Limb (tissue), 2 donors: ENCODE measurements at regions not wholly inside any gene's neighbourhood (a gene's known extent, or its start where the extent isn't known, plus 50 kb on each side); places are given as distances from the start of the nearest gene placed in this dataset.
A peak's percentile ranks its signal among the peaks of the same experiment; 100 is the strongest.

Experiments
- DNase-seq, 2 donors: peaks; one replicate each; pipeline ENCODE4 v3.0.0-alpha.2; 2016; ENCODE audit errors: extremely low spot score in 2 of 2

DNA sequence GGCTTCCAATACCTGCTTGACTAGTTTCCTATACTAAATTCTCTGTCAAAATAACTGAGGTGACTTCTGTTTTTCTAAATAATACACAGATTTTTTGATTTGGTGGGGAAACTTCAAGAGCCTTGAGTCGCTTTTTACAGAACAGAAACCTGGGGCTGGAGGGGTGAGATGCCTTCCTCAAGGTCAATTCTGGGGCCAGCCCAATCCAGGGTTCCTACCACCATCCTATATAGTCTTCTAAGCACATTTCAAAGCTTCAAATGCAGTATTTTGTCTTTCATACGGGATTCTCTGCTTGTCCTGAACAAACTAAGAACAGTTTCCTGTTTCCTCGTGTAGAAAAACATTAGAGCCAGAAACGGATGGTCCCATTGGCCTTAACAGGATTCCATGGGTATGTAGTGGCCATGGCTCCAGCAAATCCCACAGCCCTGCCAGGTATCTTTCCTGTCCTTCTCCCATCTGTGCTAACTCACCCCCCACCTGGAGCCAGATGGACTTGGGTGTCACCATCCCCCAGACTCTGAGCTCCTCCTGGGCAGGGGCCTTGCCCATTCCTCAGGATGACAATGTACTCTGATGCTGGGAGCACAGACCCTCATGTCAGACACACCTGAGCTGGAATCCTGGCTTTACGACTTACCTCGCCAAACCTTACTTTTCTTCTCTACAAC is 146.9 kb downstream of the KLF13 start:
- DNase-seq = peak in 1 of 2 donors; percentile 11

DNA sequence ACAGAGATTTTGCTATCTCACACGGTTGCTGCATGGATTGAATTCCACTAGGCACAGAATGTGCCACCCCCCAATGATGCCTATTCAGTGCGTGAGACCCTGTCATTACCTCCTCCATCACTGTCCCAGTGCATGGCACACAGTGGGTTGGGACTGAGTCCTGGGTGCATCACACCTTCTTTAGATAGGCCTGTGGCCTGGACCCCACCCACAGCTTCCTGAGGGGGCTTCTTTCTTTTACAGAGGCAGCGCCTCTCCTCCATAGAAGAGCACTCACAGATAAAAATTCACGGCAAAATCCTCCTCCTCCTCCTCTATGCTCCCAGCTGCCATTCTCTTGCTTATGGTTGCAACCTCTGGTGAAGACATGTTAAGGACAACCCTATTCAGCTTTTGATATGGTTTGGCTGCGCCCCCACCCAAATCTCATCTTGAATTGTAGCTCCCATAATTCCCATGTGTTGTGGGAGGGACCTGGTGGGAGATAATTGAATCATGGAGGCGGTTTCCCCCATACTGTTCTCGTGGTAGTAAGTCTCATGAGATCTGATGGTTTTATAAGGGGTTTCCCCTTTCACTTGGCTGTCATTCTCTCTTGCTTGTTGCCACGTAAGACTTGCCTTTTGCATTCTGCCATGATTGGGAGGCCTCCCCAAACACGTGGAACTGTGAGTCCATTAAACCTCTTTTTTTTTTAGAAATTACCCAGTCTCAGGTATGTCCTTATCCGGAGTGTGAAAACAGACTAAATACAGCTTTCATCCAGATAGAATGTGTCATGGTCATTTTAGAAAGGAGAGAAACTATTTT is 147.6 kb downstream of the KLF13 start:
- DNase-seq = peak in 1 of 2 donors; percentile 10

GRCh38 chr15:31476236-31476810 is 149.7 kb downstream of the KLF13 start:
- DNase-seq = peak in 1 of 2 donors; percentile 21

GRCh38 chr15:31476866-31477265 is 150.2 kb downstream of the KLF13 start:
- DNase-seq = no peak

GRCh38 chr15:31477301-31477700 is 150.7 kb downstream of the KLF13 start:
- DNase-seq = no peak

DNA sequence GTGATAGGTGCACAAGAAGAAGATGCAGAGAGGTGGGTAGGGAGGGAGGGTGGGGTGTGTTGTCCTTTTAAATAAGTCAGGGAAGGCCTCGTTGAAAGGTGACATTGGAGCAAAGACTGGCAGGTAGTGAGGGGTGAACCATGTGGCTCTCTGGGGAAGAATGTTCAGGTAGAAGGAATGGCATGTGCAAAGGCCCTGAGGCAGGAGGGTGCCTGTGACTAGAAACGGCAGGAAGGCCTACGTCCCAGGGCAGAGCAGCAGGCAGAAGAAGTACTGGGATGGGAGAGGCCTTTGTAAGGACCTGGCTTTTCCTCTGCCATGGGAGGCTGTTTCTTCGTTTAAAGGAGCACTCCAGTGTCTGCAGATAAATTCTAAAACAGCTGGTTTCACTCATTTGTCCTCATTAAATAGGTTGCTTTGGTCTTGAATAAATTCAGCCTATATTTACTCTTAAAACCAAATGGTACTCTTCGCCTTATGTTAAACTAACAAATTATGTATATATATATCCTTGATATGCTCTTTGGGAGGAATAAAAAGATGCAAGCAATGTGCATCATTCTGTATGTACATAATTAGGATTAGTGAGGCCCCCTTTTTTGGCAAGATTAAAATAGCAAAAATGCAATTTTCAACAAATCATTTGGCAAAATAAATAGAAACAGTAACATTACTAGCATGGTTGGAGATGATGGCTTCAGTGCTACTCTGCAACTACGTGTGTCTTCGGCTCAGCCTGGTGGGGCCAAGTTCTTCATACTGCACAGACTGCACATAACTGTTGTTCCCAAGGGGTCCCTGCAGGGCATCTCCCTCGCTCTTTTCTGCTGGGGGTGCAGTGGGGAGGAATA is 151.4 kb downstream of the KLF13 start:
- DNase-seq = no peak

DNA sequence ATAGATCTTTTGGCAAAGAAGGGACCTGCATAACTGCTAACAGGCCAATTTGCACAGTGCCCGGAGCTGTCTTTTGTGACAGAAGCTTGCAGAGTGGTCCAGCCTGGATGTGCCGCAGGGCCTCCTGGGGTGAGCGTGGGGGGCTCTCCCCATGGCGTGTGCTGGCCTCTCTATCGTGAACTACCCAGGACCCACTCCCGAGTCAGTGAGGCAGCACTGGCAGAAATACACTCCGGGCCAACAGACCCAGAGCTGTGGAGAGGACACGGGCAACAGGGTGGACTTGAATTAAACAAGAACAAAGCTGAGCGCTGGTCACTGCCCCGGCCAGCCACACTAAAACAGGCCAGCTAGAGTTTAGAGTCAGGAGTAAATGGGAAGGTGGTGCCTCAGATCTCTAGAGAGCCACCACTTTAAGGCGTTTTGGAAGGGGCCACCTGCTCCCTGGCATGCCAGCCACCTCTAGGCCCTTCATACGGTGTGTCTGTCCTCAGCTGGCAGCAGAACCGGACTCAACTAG is 152.1 kb downstream of the KLF13 start:
- DNase-seq = peak in 1 of 2 donors; percentile 21

DNA sequence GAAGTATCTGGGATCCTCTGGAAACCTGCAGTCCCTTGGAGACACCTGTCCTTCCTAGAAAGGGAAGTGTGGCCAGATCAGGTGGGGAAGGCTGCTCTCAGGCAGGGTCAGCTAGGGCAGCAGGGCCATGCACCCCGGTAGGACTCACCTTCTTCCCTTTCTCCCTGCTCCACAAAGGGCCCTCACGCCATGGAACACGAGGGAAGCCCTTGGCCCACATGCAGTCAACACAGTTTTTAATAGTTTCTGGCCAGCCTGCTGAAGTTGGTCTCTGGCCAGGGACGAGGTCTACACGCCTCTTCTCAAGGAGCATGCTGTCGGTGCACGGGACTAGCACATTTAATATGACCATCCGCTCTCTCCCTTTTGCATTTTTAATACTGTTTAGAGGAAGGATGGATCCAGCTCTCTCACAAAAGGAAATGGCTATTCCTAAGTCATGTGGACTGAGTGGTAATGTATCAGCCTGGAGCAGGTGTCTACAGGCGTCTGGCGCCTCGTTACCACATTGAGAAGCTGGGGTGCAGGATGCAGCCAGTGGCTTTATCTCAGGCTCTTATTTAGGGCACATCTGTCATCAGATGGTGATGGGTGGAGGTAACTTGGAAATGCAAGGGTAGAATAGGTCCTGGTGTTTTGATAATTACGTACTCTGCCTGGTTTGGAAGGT is 153.9 kb downstream of the KLF13 start:
- peak in 1 of 2 donors; percentile 28 for DNase-seq

DNA sequence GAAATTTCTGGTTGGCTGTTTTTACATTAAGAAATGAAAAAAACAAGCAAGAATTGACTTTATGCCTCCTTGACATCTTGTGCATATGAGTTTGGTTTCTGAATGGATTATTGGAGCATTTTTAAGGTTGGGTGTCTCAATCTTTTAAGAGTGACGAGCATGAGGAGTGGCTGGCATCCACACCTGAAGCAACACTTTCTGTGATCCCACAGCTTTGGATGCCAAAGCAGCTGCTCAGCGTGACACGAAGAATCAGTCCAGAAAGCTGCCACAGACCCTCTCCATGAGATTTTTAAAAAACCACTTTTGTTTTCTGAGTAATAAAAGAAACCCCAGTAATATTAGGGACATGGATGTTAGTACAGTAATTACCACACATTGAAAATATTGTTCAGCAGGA is 154.5 kb downstream of the KLF13 start:
- no peak for DNase-seq

DNA sequence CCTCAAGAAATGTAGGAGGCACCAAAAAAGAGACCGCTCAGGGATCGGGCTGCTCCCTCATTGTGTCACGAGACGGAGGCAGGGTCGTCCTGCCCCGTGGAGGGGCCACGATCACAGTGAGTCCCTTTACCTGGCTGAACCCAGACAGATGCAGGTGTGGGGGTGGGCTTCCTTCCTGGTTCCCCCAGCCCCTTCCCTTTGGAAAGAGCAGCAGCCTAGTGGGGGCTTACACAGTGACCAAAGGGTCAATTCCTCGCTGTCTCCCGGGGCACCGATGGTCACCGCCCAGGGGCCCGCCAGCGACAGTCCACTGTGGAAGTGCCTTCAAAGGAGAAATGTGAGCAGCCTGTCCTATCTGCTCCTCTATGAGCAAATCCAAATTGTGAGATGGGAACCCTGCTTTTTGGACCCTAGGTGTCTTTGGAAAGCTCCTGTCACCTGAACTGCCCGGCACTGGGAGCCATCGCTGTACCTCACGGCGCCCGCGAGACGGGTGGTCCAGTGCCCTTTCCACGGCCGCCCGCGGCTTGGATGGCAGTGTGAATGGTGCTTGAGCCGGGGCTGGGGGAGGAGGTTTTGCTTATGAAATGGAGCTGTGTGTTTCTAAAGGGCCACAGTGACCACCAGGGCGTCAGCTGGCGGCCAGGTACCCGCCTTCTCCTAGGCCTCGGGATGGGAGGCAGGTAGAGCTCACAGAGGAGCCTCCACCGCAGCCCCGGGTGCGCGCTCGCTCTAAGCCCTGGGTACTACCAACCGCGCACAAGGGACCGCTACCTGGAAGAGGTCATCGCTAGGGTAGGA is 155.7 kb downstream of the KLF13 start:
- DNase-seq = peak in 1 of 2 donors; percentile 27

DNA sequence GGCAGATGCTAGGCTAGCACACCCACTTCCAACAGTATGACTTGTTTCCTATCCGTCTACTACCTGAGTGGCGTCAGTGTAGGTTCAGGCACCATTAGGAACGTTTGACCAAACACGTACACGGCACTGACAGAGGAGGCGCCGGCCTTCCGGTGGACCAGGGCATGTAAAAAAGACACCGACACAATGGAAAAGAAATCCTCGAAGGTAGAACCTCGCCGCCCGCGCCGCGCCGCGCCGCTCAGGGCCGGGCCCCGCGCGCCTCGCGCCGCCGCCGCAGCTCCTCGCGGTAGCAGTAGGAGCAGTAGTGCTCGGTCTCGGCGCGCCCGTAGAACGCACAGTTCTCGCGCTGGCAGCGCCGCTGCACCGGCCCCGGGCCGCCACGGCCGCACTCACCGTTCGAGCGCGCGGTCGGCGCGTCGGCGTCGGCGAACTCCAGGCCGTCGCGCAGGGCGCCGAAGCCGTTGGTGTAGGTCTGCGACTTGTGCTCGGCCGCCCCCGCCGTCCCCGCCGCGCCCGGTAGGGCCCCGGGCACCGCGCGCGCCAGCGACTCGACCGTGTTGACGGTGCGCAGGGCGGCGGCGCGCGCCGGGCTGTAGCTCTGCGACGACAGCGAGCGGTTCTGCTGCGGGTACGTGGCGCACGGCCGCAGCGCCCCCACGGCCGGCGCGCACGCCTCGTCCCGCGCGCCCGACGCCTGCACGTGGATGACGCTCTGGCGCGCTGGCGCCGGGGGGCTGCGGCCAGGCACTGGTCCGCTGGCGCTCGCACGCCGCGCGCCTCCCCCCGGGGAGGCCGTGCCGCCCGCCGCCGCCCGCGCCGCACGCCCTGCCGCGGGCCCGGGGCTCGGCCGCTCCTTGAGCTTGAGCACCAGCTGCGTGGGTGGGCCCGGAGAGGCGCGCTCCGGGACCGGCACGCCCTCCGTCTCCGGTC is 156.7 kb downstream of the KLF13 start:
- peak in 1 of 2 donors; percentile 59 for DNase-seq

- no peak for DNase-seq
Observed at GRCh38 chr15:31483986-31484951, 157.6 kb downstream of the KLF13 start.

DNA sequence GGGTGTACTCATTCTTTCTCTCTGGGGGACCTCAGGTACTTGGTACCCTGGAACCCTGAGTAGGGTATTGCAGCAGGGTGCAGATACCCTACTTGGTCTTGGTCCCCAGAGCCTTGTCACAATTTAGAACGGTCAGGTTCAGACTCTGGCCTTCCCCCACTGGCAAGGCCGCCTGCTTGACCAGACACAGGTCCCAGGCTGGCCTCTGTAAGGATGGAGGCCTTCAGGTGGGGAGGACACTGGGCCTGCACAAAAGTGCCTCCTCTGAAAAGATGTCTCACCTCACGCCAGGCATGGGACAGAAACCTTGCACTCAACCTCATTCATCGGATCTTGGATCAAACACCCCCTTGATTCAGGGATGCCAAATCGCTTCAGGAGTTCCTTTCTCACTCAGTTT is 158.4 kb downstream of the KLF13 start:
- peak in 1 of 2 donors; percentile 9 for DNase-seq

DNA sequence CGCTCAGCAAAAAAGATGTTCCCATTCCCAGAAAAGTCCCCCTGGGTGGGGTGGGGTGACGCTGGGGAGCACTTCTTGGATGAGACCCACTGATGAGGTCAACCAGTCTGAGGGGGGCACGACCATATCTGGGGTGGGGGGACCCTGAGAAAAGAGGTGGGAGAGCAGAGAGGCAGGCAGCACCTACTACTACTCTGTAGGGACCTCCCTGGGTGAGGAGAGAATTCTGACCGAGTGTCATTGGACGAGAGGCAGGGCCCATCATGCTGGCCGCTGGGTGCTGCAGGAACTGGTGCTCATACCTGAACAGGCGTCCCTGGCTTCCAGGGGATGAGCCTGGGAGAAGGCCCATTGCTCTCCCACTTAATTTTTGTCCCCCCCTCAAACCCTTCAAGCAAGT is 158.8 kb downstream of the KLF13 start:
- DNase-seq = peak in 1 of 2 donors; percentile 21

- DNase-seq = peak in 1 of 2 donors; percentile 23
Observed at GRCh38 chr15:31485911-31486461, 159.4 kb downstream of the KLF13 start.

DNA sequence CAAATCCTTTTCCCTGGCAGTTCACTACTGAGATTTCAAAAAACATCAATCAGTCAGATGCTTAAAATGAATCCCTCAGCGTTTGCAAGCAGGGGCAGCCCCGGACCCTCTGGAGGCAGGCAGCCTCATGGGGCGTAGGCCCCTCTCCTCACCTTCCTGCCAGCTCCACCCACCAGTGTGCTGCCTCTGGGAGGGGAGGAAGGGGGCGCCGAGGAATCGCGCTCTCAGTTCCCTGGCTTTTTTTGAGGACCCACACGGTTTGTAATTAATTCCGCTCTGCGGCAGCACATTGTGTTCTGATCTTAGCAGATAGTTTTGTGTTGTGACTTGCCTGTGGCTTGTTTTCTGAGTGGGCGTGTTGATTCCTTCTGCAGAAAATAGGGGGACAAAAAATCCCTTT is 159.9 kb downstream of the KLF13 start:
- peak in 1 of 2 donors; percentile 24 for DNase-seq
